SK-N-SH treated with all-trans-retinoic acid at 6 μM for 48 hours (cell line): ENCODE measurements at regions not wholly inside any gene's neighbourhood (a gene's known extent, or its start where the extent isn't known, plus 50 kb on each side); places are given as distances from the start of the nearest gene placed in this dataset.

Source experiments
- ATAC-seq: fragments of 200-7000 bp; cut with Tn5 transposase; 3 replicates; pipeline ENCODE4 v1.9.1; 2020; ENCODE audit warnings: mild to moderate bottlenecking, moderate library complexity
- BACH2 ChIP-seq: fragments of 250-450 bp; sonication (Bioruptor Pico); IDR thresholded peaks from 2 replicates; pipeline ENCODE4 v1.9.0; 2021; ENCODE audit warnings: mild to moderate bottlenecking, borderline replicate concordance
- CREB5 ChIP-seq: fragments of 250-450 bp; sonication (Bioruptor Pico); IDR thresholded peaks from 2 replicates; pipeline ENCODE4 v1.5.1; 2020; ENCODE audit warnings: low read depth, mild to moderate bottlenecking, moderate library complexity
- CSDC2 ChIP-seq: fragments of 250-450 bp; sonication (Bioruptor Pico); IDR thresholded peaks from 2 replicates; pipeline ENCODE4 v1.5.0; 2020; ENCODE audit warnings: mild to moderate bottlenecking, moderate library complexity
- CSRNP3 ChIP-seq: fragments of 250-450 bp; sonication (Bioruptor Pico); IDR thresholded peaks from 2 replicates; pipeline ENCODE4 v1.5.1; 2021; ENCODE audit warnings: mild to moderate bottlenecking, moderate library complexity
- ISL1 ChIP-seq: fragments of 250-450 bp; sonication (Bioruptor Pico); IDR thresholded peaks from 2 replicates; pipeline ENCODE4 v2.1.2; 2022; ENCODE audit warnings: mild to moderate bottlenecking, moderate library complexity
- OSR1 ChIP-seq: fragments of 250-450 bp; sonication (Bioruptor Pico); IDR thresholded peaks from 2 replicates; pipeline ENCODE4 v1.8.0; 2022; ENCODE audit warnings: moderate library complexity, mild to moderate bottlenecking, inconsistent platforms
- POU6F1 ChIP-seq: fragments of 250-450 bp; sonication (Bioruptor Pico); IDR thresholded peaks from 2 replicates; pipeline ENCODE4 v1.8.0; 2021; ENCODE audit warnings: low read depth, mild to moderate bottlenecking, moderate library complexity, borderline replicate concordance
- PPARA ChIP-seq: fragments of 250-450 bp; sonication (Bioruptor Pico); IDR thresholded peaks from 2 replicates; pipeline ENCODE4 v1.5.0; 2020; ENCODE audit warnings: mild to moderate bottlenecking, borderline replicate concordance
- RARB ChIP-seq: fragments of 250-450 bp; sonication (Bioruptor Pico); IDR thresholded peaks from 2 replicates; pipeline ENCODE4 v1.8.0; 2021; ENCODE audit warnings: mild to moderate bottlenecking, moderate library complexity
- SNAI2 ChIP-seq: fragments of 250-450 bp; sonication (Bioruptor Pico); IDR thresholded peaks from 2 replicates; pipeline ENCODE4 v1.5.0; 2020; ENCODE audit warnings: mild to moderate bottlenecking, moderate library complexity
- TCF4 ChIP-seq: fragments of 250-450 bp; sonication (Bioruptor Pico); IDR thresholded peaks from 2 replicates; pipeline ENCODE4 v1.8.0; 2021; ENCODE audit warnings: mild to moderate bottlenecking, moderate library complexity, borderline replicate concordance
- TOX ChIP-seq: fragments of 250-450 bp; sonication (Bioruptor Pico); IDR thresholded peaks from 2 replicates; pipeline ENCODE4 v1.8.0; 2021; ENCODE audit warnings: mild to moderate bottlenecking, moderate library complexity, borderline replicate concordance
- TSHZ2 ChIP-seq: fragments of 250-450 bp; sonication (Bioruptor Pico); IDR thresholded peaks from 2 replicates; pipeline ENCODE4 v1.5.0; 2020; ENCODE audit warnings: mild to moderate bottlenecking, moderate library complexity
- ZC3H10 ChIP-seq: fragments of 250-450 bp; sonication (Bioruptor Pico); IDR thresholded peaks from 2 replicates; pipeline ENCODE4 v1.5.1; 2021; ENCODE audit warnings: mild to moderate bottlenecking, moderate library complexity
- ZFP3 ChIP-seq: fragments of 250-450 bp; sonication (Bioruptor Pico); IDR thresholded peaks from 2 replicates; pipeline ENCODE4 v1.5.0; 2020; ENCODE audit warnings: mild to moderate bottlenecking, moderate library complexity
- ZFP30 ChIP-seq: fragments of 450-650 bp; formaldehyde crosslinking; IDR thresholded peaks from 2 replicates; pipeline ENCODE4 v1.5.0; 2022; ENCODE audit warnings: mild to moderate bottlenecking, moderate library complexity
- ZNF565 ChIP-seq: fragments of 450-650 bp; formaldehyde crosslinking; conservative IDR thresholded peaks from 2 replicates; pipeline ENCODE4 v1.5.0; 2020; ENCODE audit warnings: low read depth, mild to moderate bottlenecking, moderate library complexity
- ZNF70 ChIP-seq: fragments of 450-650 bp; formaldehyde crosslinking; IDR thresholded peaks from 2 replicates; pipeline ENCODE4 v1.5.0; 2020; ENCODE audit warnings: mild to moderate bottlenecking, moderate library complexity
- ZNF8 ChIP-seq: fragments of 450-650 bp; formaldehyde crosslinking; IDR thresholded peaks from 2 replicates; pipeline ENCODE4 v1.5.0; 2020; ENCODE audit warnings: mild to moderate bottlenecking, moderate library complexity

- ATAC-seq: no peak
- no peak for TF ChIP-seq CSRNP3 (CRISPR knock-in tag)
- no peak for TF ChIP-seq ZC3H10 (CRISPR knock-in tag)
- TF ChIP-seq RARB (CRISPR knock-in tag): no peak
- no peak for TF ChIP-seq ISL1
- TF ChIP-seq ZNF565 (CRISPR knock-in tag): no peak
- TF ChIP-seq BACH2 (CRISPR knock-in tag): no peak
- TF ChIP-seq ZNF70 (CRISPR knock-in tag): no peak
- no peak for TF ChIP-seq POU6F1
- TF ChIP-seq ZFP30 (CRISPR knock-in tag): no peak
- no peak for TF ChIP-seq CSDC2 (CRISPR knock-in tag)
- TF ChIP-seq OSR1 (CRISPR knock-in tag): no peak
- no peak for TF ChIP-seq CREB5 (CRISPR knock-in tag)
- no peak for TF ChIP-seq ZNF8
These were observed 120.6 kb upstream of the TCERG1L start for GRCh38 chr10:131431978-131432690.

- no peak for ATAC-seq
- TF ChIP-seq TSHZ2 (CRISPR knock-in tag): no peak
These were observed 122.0 kb upstream of the TCERG1L start for GRCh38 chr10:131433568-131433967.

- TF ChIP-seq CSDC2 (CRISPR knock-in tag) (no peak), ZNF565 (CRISPR knock-in tag) (no peak)
- ATAC-seq: no peak
These were observed 123.7 kb upstream of the TCERG1L start for GRCh38 chr10:131435232-131435631.

- TF ChIP-seq ZFP30 (CRISPR knock-in tag) (no peak), CSDC2 (CRISPR knock-in tag) (no peak), ZC3H10 (CRISPR knock-in tag) (no peak), POU6F1 (no peak), TCF4 (CRISPR knock-in tag) (no peak), SNAI2 (CRISPR knock-in tag) (no peak), RARB (CRISPR knock-in tag) (no peak), TOX (CRISPR knock-in tag) (no peak), PPARA (CRISPR knock-in tag) (no peak), BACH2 (CRISPR knock-in tag) (no peak), CREB5 (CRISPR knock-in tag) (no peak), ZFP3 (no peak), CSRNP3 (CRISPR knock-in tag) (no peak), ZNF565 (CRISPR knock-in tag) (no peak)
- ATAC-seq: no peak
These were observed 124.4 kb upstream of the TCERG1L start for GRCh38 chr10:131435760-131436457.
